Natural killer cell (primary cell): ENCODE measurements at regions not wholly inside any gene's neighbourhood (a gene's known extent, or its start where the extent isn't known, plus 50 kb on each side); places are given as distances from the start of the nearest gene placed in this dataset.

Experiments used
- ATAC-seq, 3 donors: fragments of 150-1000 bp in 2 of 3; fragments of 200-7000 bp in 1 of 3; cut with Tn5 transposase; 1 replicate in 1 of 3; 2 replicates in 2 of 3; pipeline ENCODE4 v1.10.0; 2021; ENCODE audit warnings: mild to moderate bottlenecking in 2 of 3, moderate library complexity in 2 of 3
- DNase-seq, 2 donors: peaks; one replicate each; pipeline versions ENCODE4 v3.0.0 to v3.0.0-alpha.2; 2013 to 2021; ENCODE audit warnings: mixed read lengths in 1 of 2
- H3K27ac ChIP-seq: one replicate; pipeline ENCODE4 v1.5.1; 2013; ENCODE audit warnings: mild to moderate bottlenecking, low read length
- H3K27me3 ChIP-seq: one replicate; pipeline ENCODE4 v1.6.1; 2013; ENCODE audit warnings: low read length; ENCODE audit not compliant: control insufficient read depth, insufficient read depth
- H3K36me3 ChIP-seq: one replicate; pipeline ENCODE4 v1.6.1; 2013; ENCODE audit warnings: low read length; ENCODE audit not compliant: control insufficient read depth, insufficient read depth
- H3K4me1 ChIP-seq: one replicate; pipeline ENCODE4 v1.6.1; 2013; ENCODE audit warnings: low read length; ENCODE audit not compliant: control insufficient read depth, insufficient read depth
- H3K4me3 ChIP-seq: one replicate; pipeline ENCODE4 v1.5.1; 2013; ENCODE audit warnings: low read length
- H3K9me3 ChIP-seq: one replicate; pipeline ENCODE4 v1.6.1; 2013; ENCODE audit warnings: low read length; ENCODE audit not compliant: control insufficient read depth, insufficient read depth
- H3K27ac Mint-ChIP-seq, 2 donors: one replicate each; pipeline ENCODE4 v1.8.0; 2022; ENCODE audit warnings: mild to moderate bottlenecking in 2 of 2, mixed read lengths in 2 of 2, moderate library complexity in 1 of 2
- H3K27me3 Mint-ChIP-seq, 2 donors: one replicate each; pipeline ENCODE4 v1.8.0; 2022; ENCODE audit warnings: low read depth in 2 of 2, mixed read lengths in 2 of 2
- H3K36me3 Mint-ChIP-seq: one replicate; pipeline ENCODE4 v1.8.0; 2022; ENCODE audit warnings: mixed read lengths
- H3K4me1 Mint-ChIP-seq, 2 donors: one replicate each; pipeline ENCODE4 v1.8.0; 2022; ENCODE audit warnings: mixed read lengths in 2 of 2
- H3K4me3 Mint-ChIP-seq: one replicate; pipeline ENCODE4 v1.8.0; 2022; ENCODE audit warnings: mild to moderate bottlenecking, moderate library complexity, mixed read lengths
- H3K9me3 Mint-ChIP-seq, 2 donors: one replicate each; pipeline ENCODE4 v1.8.0; 2022; ENCODE audit warnings: mixed read lengths in 2 of 2
- CTCF ChIP-seq: fragments of 200-600 bp; IDR thresholded peaks from one replicate; pipeline ENCODE4 v1.8.0; 2022; ENCODE audit warnings: antibody characterized with exemption
- WGBS: methylation state at CpG from one replicate; pipeline ENCODE4 v1.1.7; 2013; ENCODE audit warnings: missing lambda C conversion rate; ENCODE audit not compliant: insufficient coverage; 5-methylcytosine and 5-hydroxymethylcytosine counted together
- intact Hi-C: fragments of 100-400 bp; cut with micrococcal nuclease; formaldehyde crosslinking; loops from one replicate; pipeline ENCODE4 v1.14.2; 2022

- H3K4me3 Mint-ChIP-seq: no peak overlapping the region
These were observed 84.7 kb upstream of the LMNTD1 start for GRCh38 chr12:25637752-25638151.

GRCh38 chr12:25639406-25639805 lies 86.3 kb upstream of the LMNTD1 start:
- intact Hi-C loops: no loop called here
- Mint-ChIP-seq H3K27ac (no peak overlapping the region), H3K36me3 (no peaks in the 10 kb centered on the region), H3K9me3 (no peaks in the 10 kb centered on the region), H3K27me3 (no peaks in the 10 kb centered on the region), H3K4me3 (no peak overlapping the region), H3K4me1 (no peaks in the 10 kb centered on the region)
- 80% methylated on average over 1 of the region's 5 CpGs for WGBS
- H3K9me3 ChIP-seq: no peaks in the 10 kb centered on the region
- no peak for TF ChIP-seq CTCF
- H3K4me1 ChIP-seq: no peaks in the 10 kb centered on the region
- H3K27me3 ChIP-seq: no peaks in the 10 kb centered on the region
- H3K27ac ChIP-seq: no peak overlapping the region
- no peak overlapping the region for H3K4me3 ChIP-seq
- no peak for ATAC-seq
- H3K36me3 ChIP-seq: no peaks in the 10 kb centered on the region
- DNase-seq: no peak

More at GRCh38 chr12:25637752-25638151, 84.7 kb upstream of the LMNTD1 start:
- ATAC-seq (no peak), DNase-seq (no peak)
- no peak overlapping the region for H3K27ac Mint-ChIP-seq
- H3K4me1 Mint-ChIP-seq: peaks cover 7 to 10% of the 10 kb centered on the region in 2 donors
- H3K36me3 ChIP-seq: no peaks in the 10 kb centered on the region
- no peaks in the 10 kb centered on the region for H3K27me3 ChIP-seq
- H3K27ac ChIP-seq: no peak overlapping the region
- H3K27me3 Mint-ChIP-seq: no peaks in the 10 kb centered on the region
- no peaks in the 10 kb centered on the region for H3K9me3 Mint-ChIP-seq
- no peak overlapping the region for H3K4me3 ChIP-seq
- no peaks in the 10 kb centered on the region for H3K36me3 Mint-ChIP-seq
- H3K4me1 ChIP-seq: no peaks in the 10 kb centered on the region
- H3K9me3 ChIP-seq: no peaks in the 10 kb centered on the region
- intact Hi-C loops: no loop called here
- TF ChIP-seq CTCF: no peak

GRCh38 chr12:25644979-25645378 lies 91.9 kb upstream of the LMNTD1 start:
- Histone ChIP-seq H3K4me1 (no peaks in the 10 kb centered on the region), H3K9me3 (no peaks in the 10 kb centered on the region), H3K36me3 (no peaks in the 10 kb centered on the region), H3K4me3 (no peak overlapping the region), H3K27me3 (no peaks in the 10 kb centered on the region), H3K27ac (no peak overlapping the region)
- Mint-ChIP-seq H3K4me3 (no peak overlapping the region), H3K36me3 (no peaks in the 10 kb centered on the region), H3K4me1 (no peaks in the 10 kb centered on the region), H3K27ac (no peak overlapping the region), H3K9me3 (no peaks in the 10 kb centered on the region), H3K27me3 (no peaks in the 10 kb centered on the region)
- DNase-seq (no peak), ATAC-seq (no peak)
- no peak for TF ChIP-seq CTCF
- 73% methylated on average over 3 of the region's 3 CpGs for WGBS
- intact Hi-C loops: no loop called here

GRCh38 chr12:25645427-25645826 lies 92.3 kb upstream of the LMNTD1 start:
- Mint-ChIP-seq H3K27ac (no peak overlapping the region), H3K4me1 (no peaks in the 10 kb centered on the region), H3K9me3 (no peaks in the 10 kb centered on the region), H3K4me3 (no peak overlapping the region), H3K36me3 (no peaks in the 10 kb centered on the region), H3K27me3 (peaks cover 2% of the 10 kb centered on the region in 2 donors)
- ATAC-seq: no peak
- H3K9me3 ChIP-seq: no peaks in the 10 kb centered on the region
- intact Hi-C loops: no loop called here
- H3K36me3 ChIP-seq: no peaks in the 10 kb centered on the region
- no peak for TF ChIP-seq CTCF
- H3K4me3 ChIP-seq: no peak overlapping the region
- H3K27me3 ChIP-seq: no peaks in the 10 kb centered on the region
- no peak overlapping the region for H3K27ac ChIP-seq
- H3K4me1 ChIP-seq: no peaks in the 10 kb centered on the region
- DNase-seq: no peak
- 86% methylated on average over 3 of the region's 4 CpGs for WGBS
